ENCODE measurements at regions not wholly inside any gene's neighbourhood (a gene's known extent, or its start where the extent isn't known, plus 50 kb on each side); places are given as distances from the start of the nearest gene placed in this dataset.

DNA sequence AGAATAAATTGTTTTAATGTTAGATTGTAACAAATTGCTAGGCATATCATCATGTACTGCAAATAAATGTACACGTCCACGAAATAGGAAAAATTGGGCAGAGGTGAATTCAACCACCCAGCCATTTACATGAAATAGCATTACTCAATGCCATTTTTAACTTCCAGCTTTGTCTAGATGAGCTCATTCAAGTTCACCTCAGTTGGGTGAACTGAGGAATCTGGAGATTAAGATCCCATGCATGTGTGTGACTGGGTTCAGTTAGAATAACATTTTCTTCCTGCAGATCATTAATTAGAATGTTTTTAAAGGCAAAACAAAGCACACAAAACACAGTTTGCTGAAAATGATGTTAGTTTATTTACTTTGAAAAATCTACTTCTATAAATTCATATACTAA lies 767.8 kb upstream of the GOLIM4 start:
- no peak overlapping the region for H3K4me3 Mint-ChIP-seq
- no peak for ATAC-seq

GRCh38 chr3:168862466-168862865 lies 766.7 kb upstream of the GOLIM4 start:
- no peaks in the 10 kb centered on the region for H3K9me3 Mint-ChIP-seq

More for the DNA sequence above, 767.8 kb upstream of the GOLIM4 start:
- DNase-seq, result no peak
- Mint-ChIP-seq H3K4me1 (ENCODE audit: low read depth) (no peaks in the 10 kb centered on the region), H3K27me3 (ENCODE audit: low read depth) (no peaks in the 10 kb centered on the region), H3K9me3 (no peaks in the 10 kb centered on the region), H3K36me3 (ENCODE audit: insufficient read depth) (no peaks in the 10 kb centered on the region)

GRCh38 chr3:168860592-168860991 lies 764.9 kb upstream of the GOLIM4 start:
- Mint-ChIP-seq H3K36me3 (ENCODE audit: insufficient read depth) (no peaks in the 10 kb centered on the region), H3K4me3 (no peak overlapping the region), H3K9me3 (peaks cover 10% of the 10 kb centered on the region), H3K27me3 (ENCODE audit: low read depth) (no peaks in the 10 kb centered on the region), H3K4me1 (ENCODE audit: low read depth) (no peaks in the 10 kb centered on the region)
- DNase-seq (no peak), ATAC-seq (no peak)

More at GRCh38 chr3:168862466-168862865, 766.7 kb upstream of the GOLIM4 start:
- Mint-ChIP-seq H3K4me1 (ENCODE audit: low read depth) (no peaks in the 10 kb centered on the region), H3K4me3 (no peak overlapping the region), H3K27me3 (ENCODE audit: low read depth) (no peaks in the 10 kb centered on the region), H3K36me3 (ENCODE audit: insufficient read depth) (no peaks in the 10 kb centered on the region)
- DNase-seq (no peak), ATAC-seq (no peak)

DNA sequence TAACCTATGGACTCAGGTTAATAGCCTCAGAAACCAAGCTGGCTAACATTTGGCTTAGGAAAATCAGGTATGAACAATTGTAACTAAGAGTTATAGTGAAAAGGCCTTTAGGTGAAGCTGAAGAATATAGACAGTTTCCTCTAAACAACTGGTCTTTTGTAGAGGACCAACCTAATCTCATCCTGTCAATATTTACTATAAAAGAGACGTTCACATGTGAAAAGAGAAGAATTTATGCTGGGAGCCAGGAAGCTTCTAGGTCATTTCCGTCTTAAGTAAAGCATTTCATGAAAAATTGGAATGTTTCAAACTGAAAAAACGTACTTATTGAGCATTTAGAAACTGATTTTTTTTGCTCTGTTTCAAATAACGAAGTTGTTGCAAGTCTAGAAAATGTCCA lies 764.3 kb upstream of the GOLIM4 start:
- no peak for ATAC-seq
- no peaks in the 10 kb centered on the region for H3K4me1 Mint-ChIP-seq (ENCODE audit: low read depth)
- no peaks in the 10 kb centered on the region for H3K27me3 Mint-ChIP-seq (ENCODE audit: low read depth)
- H3K4me3 Mint-ChIP-seq, result no peak overlapping the region
- DNase-seq, result no peak
- peaks cover 10% of the 10 kb centered on the region for H3K9me3 Mint-ChIP-seq
- no peaks in the 10 kb centered on the region for H3K36me3 Mint-ChIP-seq (ENCODE audit: insufficient read depth)

DNA sequence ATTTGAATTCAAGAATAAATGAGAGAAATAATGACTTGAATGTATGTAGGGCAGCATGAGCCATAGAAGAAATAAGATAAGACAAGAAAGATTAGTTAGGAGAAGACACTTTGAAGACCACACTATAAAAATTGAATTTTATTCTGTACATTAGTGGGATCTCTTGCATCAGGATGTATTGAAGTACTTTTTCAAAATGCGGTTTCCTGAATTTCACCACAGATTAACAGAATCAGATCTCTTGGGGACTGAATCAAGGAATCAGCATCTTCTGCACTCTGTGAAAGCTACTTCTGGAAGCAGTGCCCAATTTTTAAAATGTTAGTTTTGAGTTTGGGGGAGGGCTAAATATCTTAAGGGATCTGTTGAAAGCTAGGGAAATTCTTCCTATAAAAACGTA lies 763.9 kb upstream of the GOLIM4 start:
- Mint-ChIP-seq H3K4me1 (ENCODE audit: low read depth) (no peaks in the 10 kb centered on the region), H3K27me3 (ENCODE audit: low read depth) (no peaks in the 10 kb centered on the region), H3K4me3 (no peak overlapping the region), H3K9me3 (peaks cover 10% of the 10 kb centered on the region), H3K36me3 (ENCODE audit: insufficient read depth) (no peaks in the 10 kb centered on the region)
- ATAC-seq (no peak), DNase-seq (no peak)

DNA sequence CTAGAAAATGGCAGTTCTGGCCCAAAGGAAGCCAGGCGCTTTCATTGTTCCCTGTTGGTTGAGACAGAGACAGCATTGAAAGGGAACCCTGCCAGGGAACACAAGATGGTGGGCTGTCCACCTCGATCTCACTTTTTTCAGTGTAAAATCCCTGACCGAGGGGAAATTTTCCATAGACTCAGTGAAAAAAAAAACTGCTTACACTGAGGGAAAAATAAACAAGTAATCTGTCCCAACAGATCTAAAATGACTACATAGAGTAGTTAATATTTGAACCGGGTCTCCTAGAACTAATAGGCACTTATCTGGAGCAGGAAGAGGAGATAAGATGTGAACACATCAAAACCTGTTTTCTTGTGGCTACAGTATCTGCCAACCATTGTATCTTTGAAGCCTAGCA lies 763.4 kb upstream of the GOLIM4 start:
- DNase-seq (no peak), ATAC-seq (no peak)
- Mint-ChIP-seq H3K9me3 (peaks cover 10% of the 10 kb centered on the region), H3K4me3 (no peak overlapping the region), H3K4me1 (ENCODE audit: low read depth) (no peaks in the 10 kb centered on the region), H3K27me3 (ENCODE audit: low read depth) (no peaks in the 10 kb centered on the region), H3K36me3 (ENCODE audit: insufficient read depth) (no peaks in the 10 kb centered on the region)

DNA sequence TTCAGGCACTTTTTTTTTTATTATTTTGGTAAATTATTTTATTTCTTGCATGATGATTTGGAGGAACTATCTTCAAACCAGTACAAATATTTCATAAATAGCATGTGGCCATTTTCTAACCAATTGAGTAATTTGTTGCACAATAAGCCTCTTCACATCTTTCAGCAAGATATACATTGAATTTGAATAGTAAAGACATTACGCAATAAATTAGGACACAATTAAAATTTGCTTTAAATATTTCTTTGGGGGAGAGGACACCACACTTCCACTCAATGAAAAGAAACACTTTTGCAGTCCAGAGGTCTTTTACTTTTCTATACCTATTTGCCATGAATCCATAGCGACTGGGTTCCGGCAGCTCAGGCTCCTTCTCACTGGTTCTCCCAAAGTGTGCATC lies 762.6 kb upstream of the GOLIM4 start:
- no peaks in the 10 kb centered on the region for H3K27me3 Mint-ChIP-seq (ENCODE audit: low read depth)

GRCh38 chr3:168850109-168850508 lies 754.4 kb upstream of the GOLIM4 start:
- ATAC-seq (no peak), DNase-seq (no peak)
- Mint-ChIP-seq H3K27me3 (ENCODE audit: low read depth) (peaks cover 2% of the 10 kb centered on the region), H3K4me3 (no peak overlapping the region), H3K4me1 (ENCODE audit: low read depth) (no peaks in the 10 kb centered on the region), H3K9me3 (no peaks in the 10 kb centered on the region), H3K36me3 (ENCODE audit: insufficient read depth) (no peaks in the 10 kb centered on the region)

More for the DNA sequence above, 762.6 kb upstream of the GOLIM4 start:
- Mint-ChIP-seq H3K9me3 (peaks cover 10% of the 10 kb centered on the region), H3K36me3 (ENCODE audit: insufficient read depth) (no peaks in the 10 kb centered on the region), H3K4me1 (ENCODE audit: low read depth) (no peaks in the 10 kb centered on the region), H3K4me3 (no peak overlapping the region)
- DNase-seq, result no peak
- ATAC-seq, result no peak

GRCh38 chr3:168847291-168847883 lies 751.7 kb upstream of the GOLIM4 start:
- DNase-seq (no peak), ATAC-seq (no peak)
- no peaks in the 10 kb centered on the region for H3K4me1 Mint-ChIP-seq (ENCODE audit: low read depth)
- H3K4me3 Mint-ChIP-seq, result no peak overlapping the region
- no peaks in the 10 kb centered on the region for H3K36me3 Mint-ChIP-seq (ENCODE audit: insufficient read depth)
- no peaks in the 10 kb centered on the region for H3K9me3 Mint-ChIP-seq
- peaks cover 2% of the 10 kb centered on the region for H3K27me3 Mint-ChIP-seq (ENCODE audit: low read depth)

- ATAC-seq (no peak), DNase-seq (no peak)
- peaks cover 2% of the 10 kb centered on the region for H3K27me3 Mint-ChIP-seq (ENCODE audit: low read depth)
- H3K36me3 Mint-ChIP-seq (ENCODE audit: insufficient read depth), result no peaks in the 10 kb centered on the region
- H3K9me3 Mint-ChIP-seq, result no peaks in the 10 kb centered on the region
- no peak overlapping the region for H3K4me3 Mint-ChIP-seq
- H3K4me1 Mint-ChIP-seq (ENCODE audit: low read depth), result no peaks in the 10 kb centered on the region
Measured at GRCh38 chr3:168844894-168845482, 749.3 kb upstream of the GOLIM4 start.

DNA sequence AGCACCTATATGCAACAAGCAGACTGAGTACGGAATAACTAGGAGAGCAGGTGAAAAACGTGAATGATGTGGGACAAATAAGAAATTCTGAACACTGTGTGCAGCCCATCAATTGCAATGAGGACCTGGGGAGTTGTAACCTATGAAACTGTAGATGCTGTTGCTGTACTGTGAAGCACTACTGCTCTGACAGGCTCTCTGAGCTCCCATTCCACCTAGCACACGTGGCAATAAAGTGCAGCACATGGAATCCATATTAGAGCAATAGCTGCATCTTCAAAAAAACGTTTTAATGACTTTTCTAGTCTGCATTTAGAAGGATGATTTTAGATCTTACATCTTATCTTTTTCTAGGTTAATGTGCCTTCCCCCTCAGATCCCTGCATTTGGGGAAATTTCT lies 748.7 kb upstream of the GOLIM4 start:
- ATAC-seq (no peak), DNase-seq (no peak)
- no peaks in the 10 kb centered on the region for H3K9me3 Mint-ChIP-seq
- H3K4me1 Mint-ChIP-seq (ENCODE audit: low read depth), result no peaks in the 10 kb centered on the region
- H3K36me3 Mint-ChIP-seq (ENCODE audit: insufficient read depth), result no peaks in the 10 kb centered on the region
- H3K27me3 Mint-ChIP-seq (ENCODE audit: low read depth), result peaks cover 2% of the 10 kb centered on the region
- H3K4me3 Mint-ChIP-seq, result no peak overlapping the region

DNA sequence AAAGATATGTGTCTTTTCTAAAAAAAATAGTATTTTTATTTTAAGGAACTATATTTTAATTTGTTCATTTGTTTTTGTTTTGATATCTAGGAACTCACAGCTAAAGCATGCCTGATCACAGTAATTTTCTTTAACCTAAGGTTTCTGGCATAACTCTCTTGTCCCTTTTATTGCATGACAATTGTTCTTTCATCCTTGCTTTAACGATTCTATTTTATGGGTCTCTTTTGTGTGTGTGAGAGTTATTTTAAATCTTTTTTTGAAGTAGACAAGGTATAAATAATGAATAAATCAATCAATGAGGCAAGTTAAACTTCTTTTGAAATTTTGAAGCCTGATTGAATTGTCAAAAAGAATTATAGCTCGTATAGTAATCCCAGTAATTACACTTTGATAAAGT lies 747.8 kb upstream of the GOLIM4 start:
- no peak for ATAC-seq
- Mint-ChIP-seq H3K4me3 (no peak overlapping the region), H3K27me3 (ENCODE audit: low read depth) (peaks cover 2% of the 10 kb centered on the region)

DNA sequence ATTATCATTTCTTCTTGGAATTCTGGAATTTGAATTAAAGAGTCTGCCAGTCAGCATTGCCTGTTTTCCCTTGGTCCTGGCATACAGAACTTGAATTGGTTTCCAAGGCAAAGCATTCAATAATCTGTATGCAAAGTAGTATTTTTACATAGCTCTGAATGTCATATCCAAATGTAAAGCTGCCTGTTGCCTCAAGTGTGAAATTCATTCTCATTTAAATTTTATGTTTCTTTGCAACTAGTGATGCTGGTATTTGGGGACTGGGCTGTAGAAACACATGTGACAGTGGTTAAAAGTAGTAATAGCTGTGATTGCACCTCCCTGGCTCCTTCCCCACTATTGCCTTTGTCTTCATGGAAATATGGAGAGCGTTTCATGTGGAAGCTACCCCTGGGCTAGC lies 743.9 kb upstream of the GOLIM4 start:
- ATAC-seq, result no peak
- DNase-seq, result no peak
- Mint-ChIP-seq H3K36me3 (ENCODE audit: insufficient read depth) (no peaks in the 10 kb centered on the region), H3K4me3 (no peak overlapping the region), H3K4me1 (ENCODE audit: low read depth) (no peaks in the 10 kb centered on the region), H3K27me3 (ENCODE audit: low read depth) (no peaks in the 10 kb centered on the region), H3K9me3 (peaks cover 3% of the 10 kb centered on the region)

More for the DNA sequence above, 747.8 kb upstream of the GOLIM4 start:
- no peaks in the 10 kb centered on the region for H3K9me3 Mint-ChIP-seq
- no peaks in the 10 kb centered on the region for H3K36me3 Mint-ChIP-seq (ENCODE audit: insufficient read depth)
- no peaks in the 10 kb centered on the region for H3K4me1 Mint-ChIP-seq (ENCODE audit: low read depth)
- DNase-seq, result no peak

DNA sequence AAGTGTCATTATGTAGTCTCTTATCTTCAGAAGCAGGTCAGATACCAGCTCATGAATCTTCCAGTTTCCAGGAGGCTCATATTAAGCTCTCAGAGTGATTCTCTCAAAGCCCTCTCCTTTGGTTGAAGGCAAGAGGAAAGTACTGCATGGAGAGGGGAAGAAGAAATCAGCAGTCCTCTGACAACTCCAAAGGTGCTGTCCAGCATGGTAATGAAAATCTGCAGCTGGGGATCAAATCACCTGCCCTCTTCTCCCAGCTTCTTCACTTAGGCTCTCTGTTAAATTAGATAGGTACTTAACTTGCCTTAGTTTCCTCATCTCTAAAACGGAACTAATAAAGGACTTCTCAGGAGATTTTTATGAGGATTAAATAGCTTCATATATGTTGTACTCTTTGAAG lies 738.8 kb upstream of the GOLIM4 start:
- no peaks in the 10 kb centered on the region for H3K36me3 Mint-ChIP-seq (ENCODE audit: insufficient read depth)
- peaks cover 3% of the 10 kb centered on the region for H3K9me3 Mint-ChIP-seq
- DNase-seq (no peak), ATAC-seq (no peak)
- no peaks in the 10 kb centered on the region for H3K27me3 Mint-ChIP-seq (ENCODE audit: low read depth)
- no peak overlapping the region for H3K4me3 Mint-ChIP-seq
- H3K4me1 Mint-ChIP-seq (ENCODE audit: low read depth), result no peaks in the 10 kb centered on the region

DNA sequence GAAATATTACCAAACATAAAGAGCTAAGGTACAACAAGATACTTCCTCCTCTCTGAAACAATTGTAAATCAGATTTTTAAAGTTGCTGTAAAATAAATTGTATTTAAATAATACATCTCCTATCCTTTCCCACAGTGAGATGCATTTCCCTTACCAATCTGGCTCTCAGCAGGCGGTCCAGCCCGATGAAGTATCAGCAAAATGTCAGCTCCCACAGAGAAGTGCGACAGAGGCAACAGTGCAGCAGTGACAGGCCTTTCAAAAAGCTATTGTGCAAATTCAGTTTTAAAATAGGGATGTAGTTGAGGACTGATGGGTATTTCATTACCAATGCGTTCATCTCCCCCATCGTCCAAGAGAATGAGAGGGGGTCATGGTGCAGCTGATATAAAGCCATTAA lies 733.2 kb upstream of the GOLIM4 start:
- Mint-ChIP-seq H3K9me3 (no peaks in the 10 kb centered on the region), H3K36me3 (ENCODE audit: insufficient read depth) (no peaks in the 10 kb centered on the region), H3K27me3 (ENCODE audit: low read depth) (no peaks in the 10 kb centered on the region), H3K4me1 (ENCODE audit: low read depth) (no peaks in the 10 kb centered on the region), H3K4me3 (no peak overlapping the region)
- no peak for ATAC-seq
- DNase-seq, result no peak
